Cardiac fibroblast (primary cell): ENCODE measurements at regions not wholly inside any gene's neighbourhood (a gene's known extent, or its start where the extent isn't known, plus 50 kb on each side); places are given as distances from the start of the nearest gene placed in this dataset.

Experiments
- DNase-seq, 2 donors: peaks; one replicate each; pipeline versions ENCODE4 v3.0.0 to v3.0.0-alpha.2; 2010; ENCODE audit warnings: low read depth in 2 of 2
- H3K4me3 ChIP-seq, 2 donors: replicated peaks in 1 of 2; 1 replicate in 1 of 2; 2 replicates in 1 of 2; pipeline ENCODE4 v1.5.1; 2011; ENCODE audit warnings: low read depth in 2 of 2, low read length in 2 of 2, mild to moderate bottlenecking in 2 of 2, moderate library complexity in 1 of 2
- CTCF ChIP-seq: IDR thresholded peaks from one replicate; pipeline ENCODE4 v1.5.1; 2011; ENCODE audit warnings: low read depth, mild to moderate bottlenecking, low read length, inconsistent platforms

- H3K4me3 ChIP-seq: no peak overlapping the region
- DNase-seq: no peak
- TF ChIP-seq CTCF: no peak
Observed at GRCh38 chr14:51307551-51307950, 67.5 kb downstream of the TMX1 start.

GRCh38 chr14:51308866-51309265 is 68.8 kb downstream of the TMX1 start:
- DNase-seq: no peak
- no peak overlapping the region for H3K4me3 ChIP-seq
- TF ChIP-seq CTCF: no peak

- no peak overlapping the region for H3K4me3 ChIP-seq
- no peak for TF ChIP-seq CTCF
- DNase-seq: peak; percentile 54 to 58
Observed at GRCh38 chr14:51310505-51310944, 70.5 kb downstream of the TMX1 start.

GRCh38 chr14:51314321-51315015 is 74.4 kb downstream of the TMX1 start:
- no peak for TF ChIP-seq CTCF
- no peak for DNase-seq
- H3K4me3 ChIP-seq: no peak overlapping the region

- DNase-seq: no peak
- H3K4me3 ChIP-seq: no peak overlapping the region
- no peak for TF ChIP-seq CTCF
Observed at GRCh38 chr14:51317373-51317772, 77.3 kb downstream of the TMX1 start.

GRCh38 chr14:51318813-51319597 is 79.0 kb downstream of the TMX1 start:
- no peak for TF ChIP-seq CTCF
- no peak for DNase-seq
- H3K4me3 ChIP-seq: no peak overlapping the region
